GM19240 (cell line): ENCODE measurements at regions not wholly inside any gene's neighbourhood (a gene's known extent, or its start where the extent isn't known, plus 50 kb on each side); places are given as distances from the start of the nearest gene placed in this dataset.

Source experiments
- DNase-seq: peaks from one replicate; pipeline ENCODE4 v3.0.0; 2011; ENCODE audit warnings: low spot score; ENCODE audit not compliant: insufficient read length

DNA sequence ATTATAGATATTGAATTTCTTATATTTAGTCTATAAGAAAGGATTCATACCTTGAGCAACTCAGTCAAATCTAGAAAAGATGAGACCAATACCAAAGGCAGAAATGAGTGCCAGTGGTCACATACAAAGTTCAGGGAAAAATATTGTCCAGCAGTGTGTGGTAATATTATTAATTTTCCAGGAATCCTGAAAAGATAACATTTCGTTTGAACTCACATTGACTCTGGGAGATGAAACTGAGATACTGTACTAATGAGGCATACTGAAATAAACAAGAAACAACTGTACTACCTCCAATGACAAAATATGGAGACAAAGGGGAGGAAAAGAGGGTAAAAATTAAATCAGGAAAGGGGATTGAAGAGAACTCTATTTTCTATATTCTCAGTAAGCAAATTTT lies 212.4 kb downstream of the TRAM1L1 start:
- DNase-seq, result no peak

DNA sequence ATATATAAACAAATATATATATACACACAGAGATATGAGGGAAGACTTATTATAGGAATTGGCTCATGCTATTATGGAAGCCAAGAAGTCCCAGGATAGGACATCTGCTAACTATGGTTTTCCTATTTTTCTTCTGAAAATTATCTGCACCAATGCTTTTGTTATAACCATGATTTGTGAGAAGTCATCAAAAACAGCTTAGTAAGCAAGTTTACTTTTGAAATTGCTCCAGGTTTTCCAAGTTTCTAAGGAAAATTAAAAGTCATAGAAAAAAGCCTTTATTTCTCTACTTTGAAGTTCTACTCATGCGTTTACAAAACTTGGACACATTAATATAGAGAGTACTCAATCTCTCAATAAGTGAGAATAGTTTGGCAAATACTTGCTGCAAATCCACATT lies 213.1 kb downstream of the TRAM1L1 start:
- no peak for DNase-seq

DNA sequence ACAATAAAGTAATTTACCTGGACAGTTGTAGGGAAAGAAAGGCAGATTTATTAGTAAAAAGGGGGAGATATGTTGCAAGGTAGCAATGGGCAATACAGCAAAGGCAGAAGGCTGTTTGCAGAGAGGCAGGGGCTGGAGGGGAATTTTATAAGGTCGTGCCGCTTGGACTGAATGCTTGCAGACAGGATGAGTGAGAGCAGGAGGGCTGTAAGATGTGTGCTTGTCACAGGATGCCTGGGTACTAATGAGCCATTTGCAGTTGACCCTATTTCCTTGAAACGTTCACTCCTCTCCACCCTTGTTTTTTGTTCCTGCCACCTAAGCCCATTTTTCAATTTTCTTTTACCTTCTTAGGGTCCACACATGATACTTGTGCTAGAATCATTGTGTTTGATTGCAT lies 214.7 kb downstream of the TRAM1L1 start:
- DNase-seq, result no peak

DNA sequence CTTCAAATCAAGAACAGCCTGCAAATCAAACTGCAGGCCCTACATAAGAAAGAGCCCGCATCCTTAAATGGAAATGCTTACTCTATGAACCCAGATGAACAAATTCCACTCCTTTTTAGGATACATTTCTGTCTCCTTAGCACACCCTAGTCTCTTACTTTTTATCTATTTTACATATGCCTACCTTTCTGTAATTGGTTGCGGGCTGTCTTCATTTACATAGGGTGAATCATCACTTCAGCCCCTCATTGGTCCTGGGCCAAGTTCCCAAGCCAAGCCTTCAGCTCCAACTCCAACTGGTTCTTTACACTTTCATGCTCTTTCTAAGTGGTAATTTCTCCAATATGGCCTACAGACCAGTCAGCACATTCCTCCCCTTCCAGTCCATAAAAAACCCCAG lies 219.3 kb downstream of the TRAM1L1 start:
- no peak for DNase-seq

DNA sequence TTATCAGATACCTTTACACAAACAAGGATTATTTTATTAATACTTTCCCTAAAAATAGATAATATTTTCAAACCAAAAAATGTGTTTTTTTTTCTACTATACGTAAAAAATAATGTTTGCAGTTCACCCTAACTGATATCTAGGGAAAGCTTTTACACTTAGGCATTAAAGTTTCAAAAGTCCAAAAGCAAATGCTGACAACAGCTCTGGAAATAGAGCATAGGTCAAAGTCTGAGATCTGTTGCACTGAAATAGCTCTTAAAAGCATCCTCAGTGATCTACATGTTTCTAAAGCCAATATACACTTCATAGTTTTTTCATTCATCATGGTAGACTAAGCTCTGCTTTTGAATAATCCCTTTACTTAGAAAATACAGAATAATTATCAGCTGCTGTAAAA lies 222.8 kb downstream of the TRAM1L1 start:
- DNase-seq, result no peak

DNA sequence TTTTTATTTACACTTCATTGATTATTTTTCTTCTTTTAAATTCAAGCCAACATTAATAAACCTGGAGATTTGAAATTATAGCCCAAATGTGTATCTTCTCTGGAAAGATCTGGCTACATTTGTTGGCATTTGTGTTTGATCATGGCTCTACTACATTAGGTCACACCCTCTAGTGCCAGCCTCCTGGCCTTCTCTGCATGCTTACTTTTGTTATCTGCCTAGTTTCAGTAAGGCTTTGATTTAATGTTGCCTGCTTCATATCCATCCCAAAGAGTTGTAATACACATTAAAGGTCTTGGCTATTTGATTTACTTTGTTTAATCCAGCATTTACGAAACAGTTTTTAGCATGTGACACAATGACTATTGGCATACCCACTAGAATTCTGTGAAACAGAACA lies 224.5 kb downstream of the TRAM1L1 start:
- no peak for DNase-seq

DNA sequence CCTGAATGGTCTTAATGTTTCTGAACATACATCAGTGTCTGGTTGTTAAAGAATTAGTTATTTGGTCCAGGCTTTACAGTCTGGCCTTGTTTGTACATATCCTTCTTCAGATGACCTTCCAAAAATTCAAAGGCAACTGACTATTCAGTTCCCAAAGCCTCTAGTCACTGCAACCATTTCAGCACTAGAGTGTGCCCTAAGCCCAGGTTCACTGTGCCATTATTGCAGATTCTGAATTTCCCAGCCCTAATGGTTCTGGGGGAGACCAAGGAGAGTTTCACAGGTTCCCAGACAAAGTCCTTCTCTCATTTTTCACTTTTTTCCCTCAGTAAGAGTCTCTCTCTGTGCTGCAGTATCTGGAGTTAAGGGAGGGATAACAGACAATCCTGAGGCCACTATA lies 235.8 kb downstream of the TRAM1L1 start:
- DNase-seq, result no peak

DNA sequence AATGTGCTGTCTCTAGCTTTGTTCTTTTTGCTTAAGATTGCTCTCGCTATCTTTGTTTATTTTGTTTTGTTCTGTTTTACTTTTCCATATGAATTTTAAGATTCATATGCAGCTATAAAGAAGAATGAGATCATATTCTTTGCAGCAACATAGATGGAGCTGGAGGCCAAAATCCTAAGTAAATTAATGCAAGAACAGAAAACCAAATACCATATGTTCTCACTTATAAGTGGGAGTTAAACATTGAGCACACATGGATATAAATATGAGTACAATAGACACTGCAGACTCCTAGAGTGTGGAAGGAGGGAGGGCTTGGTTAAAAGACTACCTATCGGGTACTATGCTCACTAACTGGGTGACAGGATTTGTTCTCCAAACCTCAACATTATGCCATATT lies 237.8 kb downstream of the TRAM1L1 start:
- no peak for DNase-seq

DNA sequence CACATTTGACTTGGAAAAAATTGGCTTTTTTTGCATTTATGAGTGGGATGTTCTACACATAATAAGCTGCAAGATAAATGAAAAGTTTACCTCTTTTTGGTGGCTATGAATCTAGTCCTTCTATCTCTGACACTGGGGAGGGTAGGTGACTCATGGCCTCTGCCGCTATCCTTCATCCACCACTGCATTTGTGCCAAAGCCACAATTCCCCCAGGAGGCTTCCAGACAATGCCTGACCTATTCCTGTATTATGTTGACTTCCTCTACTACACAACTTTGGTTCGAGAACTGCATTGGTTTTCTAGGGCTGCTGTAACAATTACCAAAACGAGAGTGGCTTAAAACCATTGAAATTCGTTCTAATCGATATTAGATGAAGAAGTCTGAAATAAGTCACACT lies 245.6 kb downstream of the TRAM1L1 start:
- DNase-seq, result no peak

DNA sequence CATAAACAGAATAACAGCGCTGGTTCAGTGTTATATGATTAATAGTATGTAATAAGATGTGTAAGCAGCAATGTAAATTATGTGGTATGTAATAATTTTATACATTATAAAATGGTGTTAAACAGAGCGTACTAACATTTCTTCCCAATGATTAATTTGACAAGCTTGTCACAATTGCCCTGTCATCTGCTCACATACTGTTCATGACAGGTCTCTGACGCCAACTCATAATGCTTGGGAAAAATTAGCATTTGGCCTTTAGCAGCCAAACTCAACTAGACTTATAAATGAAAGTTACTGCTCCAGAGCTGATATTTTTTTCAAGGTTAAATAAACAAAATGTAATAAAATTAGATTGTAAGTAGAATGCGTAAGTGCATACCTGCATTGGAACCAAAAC lies 246.8 kb downstream of the TRAM1L1 start:
- DNase-seq, result no peak

DNA sequence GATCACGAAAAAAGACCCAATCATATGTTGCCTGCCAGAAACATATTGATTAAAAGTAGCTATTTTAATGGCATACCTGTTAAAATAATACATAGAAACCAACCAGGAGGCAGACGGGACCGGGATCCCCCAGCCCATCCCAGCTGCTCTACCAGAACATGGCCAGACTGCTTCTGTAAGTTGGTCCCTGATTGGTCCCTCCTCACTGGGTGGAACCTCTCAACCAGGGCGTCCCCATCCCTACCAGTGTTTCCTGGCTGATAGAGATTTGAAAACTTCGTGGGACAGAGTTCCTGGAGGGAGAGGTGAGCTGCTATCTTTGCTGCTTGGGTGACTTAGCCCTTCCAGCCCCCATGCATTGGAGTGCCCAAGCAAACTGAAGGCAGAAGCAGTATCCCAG lies 256.2 kb downstream of the TRAM1L1 start:
- no peak for DNase-seq

DNA sequence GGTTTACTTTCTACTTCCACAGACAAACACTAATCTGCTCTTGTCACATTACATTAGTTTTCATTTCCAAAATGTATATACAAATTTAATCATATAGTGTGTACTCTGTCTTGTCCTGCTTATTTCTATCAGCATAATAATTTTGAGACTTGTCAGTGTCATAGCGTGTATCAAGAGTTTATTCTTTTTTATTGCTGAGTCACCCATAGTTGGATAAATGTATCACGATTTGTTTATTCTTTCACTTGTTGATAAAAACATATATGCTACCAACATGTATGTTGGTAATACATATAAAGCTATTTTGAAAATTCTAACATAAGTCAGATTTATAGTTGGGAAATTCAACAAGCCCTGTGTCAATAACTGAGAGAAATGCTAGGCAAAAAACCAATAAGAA lies 261.2 kb downstream of the TRAM1L1 start:
- no peak for DNase-seq

DNA sequence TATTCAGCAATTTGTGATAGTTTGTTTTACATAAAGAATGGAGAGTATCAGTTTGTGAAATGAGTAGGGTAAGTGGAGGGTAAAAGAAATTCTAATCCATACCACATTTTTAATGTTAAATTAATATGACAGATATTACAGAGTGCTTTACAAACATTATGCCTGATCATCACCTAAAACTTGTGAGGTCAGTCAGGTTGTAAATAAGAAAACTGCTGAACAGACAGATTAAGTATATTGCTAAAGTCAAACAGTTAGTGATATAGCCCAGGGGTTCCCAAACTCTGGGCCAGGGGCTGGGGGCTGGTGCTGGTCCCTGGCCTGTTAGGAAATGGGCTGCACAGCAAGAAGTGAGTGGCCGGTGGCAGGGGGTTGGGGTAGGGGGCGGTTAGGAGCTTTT lies 273.6 kb downstream of the TRAM1L1 start:
- DNase-seq, result no peak

DNA sequence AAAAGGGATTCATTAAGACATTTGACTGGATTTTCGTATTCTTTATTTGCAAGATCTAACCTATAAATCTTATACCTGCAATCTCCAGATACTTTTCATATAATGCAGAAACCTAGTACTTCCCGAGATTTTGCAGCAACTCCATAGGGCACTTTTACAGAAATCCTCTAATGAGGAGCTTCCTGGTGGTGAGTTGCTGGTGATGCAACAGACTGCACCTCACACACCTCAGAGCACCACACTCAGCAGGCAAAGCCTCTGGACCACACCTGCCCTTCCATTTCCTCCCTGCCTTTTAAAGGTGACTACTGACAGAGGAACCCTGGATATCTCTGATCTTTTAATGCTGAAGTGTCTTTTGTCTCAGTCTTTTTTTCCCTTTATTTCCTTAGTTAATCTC lies 289.4 kb downstream of the TRAM1L1 start:
- no peak for DNase-seq

DNA sequence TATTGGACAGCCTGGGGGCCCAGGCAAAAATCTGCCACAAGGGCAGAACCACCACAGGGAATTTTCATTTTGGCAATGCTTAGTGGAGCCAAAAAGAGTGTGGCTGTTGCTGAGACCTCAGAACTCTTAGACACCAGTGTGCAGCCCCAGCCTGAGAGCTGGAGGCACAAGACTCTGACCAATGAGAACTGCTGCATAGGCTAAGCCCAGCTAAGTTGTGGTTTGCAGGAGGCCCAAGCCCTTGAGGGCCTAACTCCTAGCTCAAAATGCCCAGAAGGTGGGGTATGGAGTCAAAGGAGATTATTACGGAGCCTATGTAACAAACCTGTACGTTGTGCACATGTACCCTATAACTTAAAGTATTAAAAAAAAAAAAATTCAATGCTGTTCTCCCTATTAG lies 296.7 kb downstream of the TRAM1L1 start:
- no peak for DNase-seq

DNA sequence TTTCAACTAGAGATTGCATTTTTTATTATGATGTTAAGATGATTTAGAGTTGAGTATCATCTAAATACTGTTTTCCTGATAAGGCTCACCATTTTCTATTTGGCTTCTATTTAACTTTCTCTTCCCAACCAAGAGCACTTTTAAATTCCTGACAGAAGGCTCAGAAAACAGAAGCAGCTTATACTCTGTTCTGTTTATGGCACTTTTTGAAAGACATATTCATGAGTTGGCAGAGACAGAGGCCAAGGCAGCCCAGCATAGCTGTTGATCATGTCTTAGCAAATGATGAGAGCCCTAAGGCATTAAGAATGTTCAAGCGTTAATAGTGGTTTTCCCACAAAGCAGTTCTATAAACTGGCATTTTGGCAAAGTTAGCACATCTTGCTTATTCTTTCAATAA lies 330.3 kb downstream of the TRAM1L1 start:
- DNase-seq, result no peak

DNA sequence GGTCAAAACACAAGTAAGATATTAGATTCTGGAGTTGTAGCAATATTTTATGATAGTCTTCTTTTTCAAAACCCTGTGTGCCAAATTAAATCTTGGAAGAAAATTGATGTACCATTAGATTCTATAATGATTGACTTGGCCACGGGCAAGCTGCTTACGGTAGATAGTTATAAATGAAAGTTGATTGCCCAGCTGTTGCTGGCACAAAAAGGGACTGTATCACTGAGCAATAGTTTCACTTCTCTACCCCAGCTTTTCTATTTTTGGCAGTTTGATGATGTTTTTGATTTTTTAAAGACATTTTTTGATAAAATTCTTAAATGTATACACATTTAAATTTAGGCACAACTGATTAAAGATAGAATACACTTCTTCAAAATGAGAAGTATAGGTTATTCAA lies 333.3 kb downstream of the TRAM1L1 start:
- no peak for DNase-seq

DNA sequence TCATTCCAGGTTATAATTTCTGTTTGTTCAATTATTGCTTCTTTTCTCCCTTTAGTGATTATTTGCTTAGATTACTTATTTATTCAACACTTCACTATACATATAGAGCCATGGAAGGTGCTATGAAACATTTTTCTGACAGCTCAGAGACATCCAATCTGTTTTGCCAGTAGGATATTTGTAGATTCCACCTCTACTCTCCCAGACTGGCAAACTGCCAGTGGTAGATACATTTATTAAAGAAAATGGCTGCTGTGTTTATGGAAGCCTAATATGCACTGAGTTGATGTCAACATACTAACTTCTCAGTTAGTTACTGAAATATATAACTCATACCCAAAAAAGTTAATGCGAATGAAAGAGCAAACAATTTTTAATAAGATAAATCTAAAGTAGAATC lies 348.6 kb downstream of the TRAM1L1 start:
- no peak for DNase-seq

DNA sequence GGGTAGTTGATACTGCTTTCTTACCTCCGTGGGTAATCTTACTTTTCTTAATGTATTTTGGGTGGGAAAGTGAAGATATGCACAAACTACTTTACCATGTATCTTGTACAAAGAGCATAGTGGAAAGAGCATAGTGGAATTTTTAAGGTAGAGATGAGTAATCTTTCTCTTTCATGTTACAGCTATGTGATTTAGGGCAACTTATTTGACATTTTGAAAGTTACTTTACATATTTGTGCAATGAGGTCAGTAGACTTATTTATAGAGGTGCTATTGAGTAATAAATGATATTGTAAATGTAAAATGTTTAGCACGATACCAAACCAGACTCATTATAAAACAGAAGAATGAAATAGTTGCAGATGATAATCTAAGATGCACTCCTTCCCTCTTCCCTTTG lies 351.2 kb downstream of the TRAM1L1 start:
- DNase-seq, result no peak

DNA sequence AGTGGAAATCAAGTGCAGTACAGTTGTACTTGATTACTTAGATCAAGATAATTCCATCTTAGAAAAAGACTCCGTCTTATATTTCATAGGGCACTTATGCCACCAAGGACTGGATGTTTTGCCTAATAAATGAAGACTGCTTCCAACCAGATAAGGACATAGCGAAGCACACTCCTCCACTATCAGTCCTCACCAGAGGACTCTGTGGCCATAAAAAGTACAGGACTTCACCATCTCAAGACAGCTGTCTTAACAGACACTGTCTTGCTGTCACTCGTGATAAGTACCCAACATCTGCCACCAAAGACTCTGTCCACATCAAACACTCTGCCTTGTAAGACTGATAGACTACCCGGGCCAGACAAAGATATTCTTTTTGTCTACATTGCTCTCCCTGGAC lies 352.0 kb downstream of the TRAM1L1 start:
- no peak for DNase-seq

DNA sequence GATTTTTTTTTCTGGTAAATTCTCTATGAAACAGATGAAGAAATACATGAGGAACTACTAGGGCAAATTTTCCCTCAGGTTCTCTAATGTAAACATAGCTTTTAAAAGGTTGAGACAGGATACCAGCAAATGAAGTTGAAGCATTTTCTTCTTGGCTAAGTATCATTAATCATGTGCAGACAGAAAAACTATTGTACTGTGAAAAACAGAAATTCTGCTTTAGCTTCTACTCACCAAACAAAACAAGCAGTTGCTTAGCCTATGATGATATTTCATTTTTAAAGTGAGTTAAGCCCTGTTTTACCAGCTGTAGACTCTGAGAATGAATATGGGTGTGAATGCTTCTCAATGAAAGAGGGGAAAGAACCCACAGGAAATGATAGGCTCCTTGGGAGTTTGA lies 358.9 kb downstream of the TRAM1L1 start:
- no peak for DNase-seq

DNA sequence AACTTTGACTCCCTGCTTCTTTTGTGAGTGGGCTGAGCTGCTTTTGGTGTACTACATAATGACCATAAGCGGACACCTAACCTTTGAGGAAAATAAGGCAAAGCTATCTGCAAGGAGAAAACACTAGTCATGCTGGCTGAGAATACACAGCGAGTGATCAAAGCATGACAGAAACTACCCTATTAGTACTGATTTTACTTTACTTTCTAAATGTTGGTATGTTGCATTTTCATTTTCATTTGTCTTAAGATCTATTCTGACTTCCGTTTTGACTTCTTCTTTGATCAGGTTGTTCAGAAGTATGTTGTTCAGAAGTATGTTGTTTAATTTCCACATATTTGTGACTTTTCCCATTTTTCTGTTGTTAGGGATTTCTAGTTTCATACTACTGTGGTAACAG lies 361.1 kb downstream of the TRAM1L1 start:
- DNase-seq, result no peak

DNA sequence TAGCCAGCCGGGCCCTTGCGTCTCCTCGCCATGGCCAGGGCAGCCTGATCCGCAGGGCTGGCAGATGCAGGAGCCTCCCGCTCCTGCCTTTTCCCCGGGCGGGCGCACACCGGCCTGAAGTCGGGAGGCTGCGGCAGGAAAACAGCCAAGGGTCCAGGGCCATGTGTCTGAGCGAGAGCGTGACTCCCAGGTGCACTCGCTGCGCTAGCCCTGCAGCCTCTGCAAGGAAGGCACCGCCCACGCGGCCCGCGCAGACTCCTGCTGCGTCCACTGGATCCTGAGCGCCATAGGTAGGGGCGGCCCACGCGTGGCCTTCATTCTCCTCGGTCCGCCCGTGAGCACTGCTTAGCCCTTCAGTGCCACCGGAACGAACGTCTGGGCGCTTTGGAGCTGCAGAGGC lies 379.9 kb downstream of the TRAM1L1 start:
- DNase-seq, result no peak

DNA sequence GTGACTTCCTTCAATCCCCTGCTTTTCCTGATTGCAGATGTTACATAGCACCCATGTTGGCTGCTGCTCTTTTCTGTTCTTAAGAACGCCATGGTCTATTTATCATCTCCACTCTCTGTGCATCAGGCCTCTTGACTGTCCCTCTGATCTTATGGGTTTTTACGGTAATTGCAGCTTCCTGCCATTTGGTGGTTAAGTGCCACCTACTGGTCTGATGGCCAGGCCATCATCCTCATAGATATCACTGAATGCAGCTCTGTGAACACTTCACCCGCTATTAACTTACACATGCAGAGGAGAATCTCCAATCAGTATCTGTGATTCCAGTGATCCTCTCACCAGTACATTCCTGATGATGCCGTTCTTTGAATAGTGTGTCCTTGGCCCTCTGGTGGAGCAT lies 382.4 kb downstream of the TRAM1L1 start:
- no peak for DNase-seq

DNA sequence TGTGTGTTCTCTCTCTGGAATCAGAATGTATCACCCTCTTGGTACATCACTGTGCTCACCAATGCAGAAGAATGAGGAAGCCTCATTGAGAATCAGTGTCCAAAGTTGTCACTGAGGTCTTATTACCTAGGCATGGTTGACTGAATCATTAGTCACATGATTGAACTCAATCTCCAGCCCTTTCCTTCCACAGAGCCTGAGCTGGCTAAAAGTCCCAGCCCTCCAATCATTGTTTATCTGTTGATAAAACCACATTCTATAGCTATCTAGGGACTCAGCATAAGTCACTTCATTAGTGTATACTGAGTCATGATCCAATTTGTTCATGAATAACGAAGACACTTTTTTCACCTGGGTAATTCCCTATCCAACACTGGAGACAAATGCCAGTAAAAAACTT lies 396.8 kb downstream of the TRAM1L1 start:
- no peak for DNase-seq
